NB4 (cell line): ENCODE measurements at regions not wholly inside any gene's neighbourhood (a gene's known extent, or its start where the extent isn't known, plus 50 kb on each side); places are given as distances from the start of the nearest gene placed in this dataset.
A peak's percentile ranks its signal among the peaks of the same experiment; 100 is the strongest.
"Not testable (repeated sequence)": the region's sequence is repeated elsewhere in the genome, so short reads cannot be mapped to it uniquely, and the experiment has no call there.

ENCODE experiments used
- DNase-seq: peaks from one replicate; pipeline ENCODE4 v3.0.0; 2010; ENCODE audit warnings: low read depth
- H3K4me3 ChIP-seq: one replicate; pipeline ENCODE4 v1.5.1; 2011; ENCODE audit warnings: mild to moderate bottlenecking, low read depth, low read length, moderate library complexity
- CTCF ChIP-seq: IDR thresholded peaks from one replicate; pipeline ENCODE4 v1.5.1; 2012; ENCODE audit warnings: low read depth, low read length
- MAX ChIP-seq: IDR thresholded peaks from 2 replicates; pipeline ENCODE4 v1.6.1; 2011; ENCODE audit warnings: low read depth, low read length
- MYC ChIP-seq: IDR thresholded peaks from 2 replicates; pipeline ENCODE4 v1.6.1; 2011; ENCODE audit warnings: low read depth, low read length
- POLR2A ChIP-seq: IDR thresholded peaks from 2 replicates; pipeline ENCODE4 v1.6.1; 2011; ENCODE audit warnings: mild to moderate bottlenecking; ENCODE audit not compliant: insufficient read length; ENCODE audit errors: extremely low read depth

GRCh38 chr10:118974951-118975350, 54.6 kb upstream of the NANOS1 start:
- TF ChIP-seq MYC (no peak), CTCF (no peak), POLR2A (no peak), MAX (no peak)
- no peak overlapping the region for H3K4me3 ChIP-seq
- DNase-seq, result no peak

- not testable (repeated sequence) for H3K4me3 ChIP-seq, DNase-seq
Measured at GRCh38 chr10:118976219-118976618, 53.3 kb upstream of the NANOS1 start.

- H3K4me3 ChIP-seq, result no peak overlapping the region
- no peak for DNase-seq
- TF ChIP-seq CTCF (no peak), MYC (no peak), MAX (no peak), POLR2A (no peak)
Measured at GRCh38 chr10:118977022-118977599, 52.4 kb upstream of the NANOS1 start.

- H3K4me3 ChIP-seq, result no peak overlapping the region
- DNase-seq, result peak; percentile 37
- no peak for TF ChIP-seq MAX
- TF ChIP-seq POLR2A, result no peak
- TF ChIP-seq CTCF, result no peak
Measured at GRCh38 chr10:118977835-118978234, 51.7 kb upstream of the NANOS1 start.

GRCh38 chr10:118978316-118978997, 51.1 kb upstream of the NANOS1 start:
- TF ChIP-seq MAX, result no peak
- TF ChIP-seq POLR2A, result no peak
- TF ChIP-seq CTCF, result no peak
- TF ChIP-seq MYC, result no peak
- no peak overlapping the region for H3K4me3 ChIP-seq
- no peak for DNase-seq

- DNase-seq, result no peak
- H3K4me3 ChIP-seq, result no peak overlapping the region
- no peak for TF ChIP-seq CTCF
Measured at GRCh38 chr10:118978998-118979350, 50.5 kb upstream of the NANOS1 start.
